ENCODE measurements at regions not wholly inside any gene's neighbourhood (a gene's known extent, or its start where the extent isn't known, plus 50 kb on each side); places are given as distances from the start of the nearest gene placed in this dataset.

GRCh38 chrX:63993936-63994335, 208.9 kb upstream of the ARHGEF9 start:
- DNase-seq, result peak; percentile 48

DNA sequence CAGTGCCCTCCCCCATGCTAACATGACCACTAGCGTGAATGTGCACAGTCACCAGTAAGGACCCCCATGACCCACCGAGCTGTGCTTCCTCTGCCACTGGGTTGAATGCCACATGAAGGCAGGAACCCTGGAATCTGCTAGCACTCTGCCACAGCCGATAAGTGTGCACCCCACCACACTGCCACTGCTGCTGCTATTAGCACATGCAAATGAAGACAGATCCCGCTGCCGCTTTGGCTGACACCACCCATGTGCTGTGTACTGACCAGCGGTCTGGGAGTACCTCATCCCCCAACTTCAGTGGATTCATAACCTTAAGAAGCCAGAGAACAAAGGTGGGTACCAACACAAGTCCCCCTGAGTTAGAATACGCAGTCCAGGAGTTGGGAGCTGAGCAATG, 200.9 kb upstream of the ARHGEF9 start:
- DNase-seq, result no peak

DNA sequence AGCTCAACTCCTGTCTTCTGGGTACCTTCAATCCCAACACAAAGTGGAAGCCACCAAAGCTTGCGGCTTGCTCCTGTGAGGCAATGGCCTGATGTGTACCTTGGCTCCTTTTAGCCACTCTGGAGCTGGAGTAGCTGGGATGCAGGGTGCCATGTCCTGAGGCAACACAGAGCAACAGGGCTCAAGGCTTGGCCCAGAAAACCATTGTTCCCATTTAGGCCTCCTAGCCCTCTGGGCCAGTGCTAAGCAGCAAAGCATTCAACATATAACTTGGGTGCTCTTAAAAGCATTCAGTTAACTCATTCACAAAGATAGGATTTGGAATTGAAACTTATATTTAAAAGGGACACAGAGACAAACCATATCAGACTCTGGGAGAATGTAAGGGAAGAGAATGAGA, 194.5 kb upstream of the ARHGEF9 start:
- no peak for DNase-seq

DNA sequence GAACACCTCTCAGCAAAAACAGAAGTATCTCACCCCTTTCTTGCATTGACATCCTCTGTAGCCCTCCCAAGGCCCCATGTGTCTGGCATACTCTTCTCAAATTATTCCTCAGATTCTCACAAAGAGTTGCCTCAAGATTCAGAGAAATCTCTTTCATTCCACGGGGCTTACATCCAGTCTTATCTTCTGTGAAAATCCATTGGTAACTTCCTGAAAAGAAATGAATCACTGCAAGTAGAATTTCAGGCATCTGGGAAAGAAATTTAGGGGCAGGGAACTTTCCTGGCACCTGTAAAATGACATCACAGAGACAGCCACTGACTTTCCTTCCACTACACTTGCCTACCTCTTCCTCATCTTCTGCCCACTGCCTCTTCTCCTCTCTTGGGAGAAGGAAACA, 182.5 kb upstream of the ARHGEF9 start:
- no peak for DNase-seq

DNA sequence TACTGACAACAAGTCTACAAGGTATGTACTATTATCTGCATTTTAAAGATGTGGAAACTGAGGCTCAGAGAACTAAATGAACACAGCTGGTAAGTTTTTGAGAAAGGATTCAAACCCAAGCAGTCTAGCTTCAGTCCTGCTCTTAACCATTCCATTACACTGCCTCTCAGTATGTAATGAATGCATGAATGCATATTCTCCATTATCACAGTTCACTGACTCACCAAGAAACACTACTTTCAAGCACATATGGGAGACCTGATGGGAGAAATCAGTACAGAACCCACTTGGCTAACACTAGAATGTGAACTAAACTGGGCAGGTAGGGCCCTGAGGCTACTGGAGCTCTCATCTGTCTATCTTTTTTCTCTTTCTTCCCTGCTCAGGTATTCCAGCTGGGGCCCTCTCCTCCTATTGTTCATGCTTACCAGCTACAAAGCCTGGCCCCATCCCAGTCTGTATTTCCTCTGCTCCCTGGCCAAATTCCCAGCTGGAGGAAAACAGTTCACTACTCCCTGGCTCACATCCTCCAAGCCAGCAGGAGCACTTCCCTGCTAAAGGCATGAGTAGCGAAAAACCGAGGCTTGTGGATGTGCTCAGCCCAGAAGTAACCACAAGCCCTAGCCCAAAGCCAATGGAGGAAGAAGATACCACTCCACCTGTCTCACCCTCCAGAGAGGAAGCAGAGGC, 178.2 kb upstream of the ARHGEF9 start:
- no peak for DNase-seq

DNA sequence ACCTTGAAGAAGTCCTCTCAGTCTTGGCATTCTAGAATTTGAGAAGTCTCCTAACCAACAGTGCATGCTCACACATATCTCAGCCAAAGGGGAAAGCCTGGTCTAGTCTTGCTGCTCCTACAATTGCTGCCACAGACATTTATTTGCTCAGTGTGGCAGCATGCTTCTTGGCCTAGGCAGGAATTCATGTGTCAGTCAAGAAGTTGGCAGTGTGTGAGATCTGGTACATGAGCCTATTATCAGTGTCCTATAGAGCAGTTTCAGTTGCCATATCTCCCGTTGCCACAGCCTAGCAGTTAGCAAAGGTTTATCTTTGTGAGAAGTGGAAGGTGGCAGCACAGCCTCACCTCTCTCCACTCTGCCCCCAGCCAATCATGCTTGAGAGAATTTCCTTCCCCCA, 176.9 kb upstream of the ARHGEF9 start:
- no peak for DNase-seq

DNA sequence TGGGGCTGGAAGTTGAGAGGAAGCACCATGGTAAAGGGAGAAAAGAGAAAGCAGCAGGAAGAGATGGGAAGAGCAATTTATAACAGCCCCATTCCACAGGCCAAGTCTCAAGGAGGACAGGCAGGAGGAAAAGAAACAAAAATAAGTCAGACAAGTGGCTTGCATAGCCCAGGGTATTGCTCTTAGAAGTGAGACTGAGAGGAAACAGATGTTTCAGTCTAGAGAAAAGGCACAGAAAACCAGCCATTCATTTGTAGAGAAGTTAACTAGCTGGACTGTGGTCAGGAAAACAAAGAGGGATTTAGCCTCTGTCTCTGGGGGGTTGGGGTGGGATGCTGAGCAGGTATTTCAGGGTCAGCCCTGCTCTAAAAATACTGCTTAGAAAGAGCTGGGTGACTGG, 175.0 kb upstream of the ARHGEF9 start:
- DNase-seq, result no peak

GRCh38 chrX:63958134-63958865, 173.3 kb upstream of the ARHGEF9 start:
- DNase-seq, result no peak

DNA sequence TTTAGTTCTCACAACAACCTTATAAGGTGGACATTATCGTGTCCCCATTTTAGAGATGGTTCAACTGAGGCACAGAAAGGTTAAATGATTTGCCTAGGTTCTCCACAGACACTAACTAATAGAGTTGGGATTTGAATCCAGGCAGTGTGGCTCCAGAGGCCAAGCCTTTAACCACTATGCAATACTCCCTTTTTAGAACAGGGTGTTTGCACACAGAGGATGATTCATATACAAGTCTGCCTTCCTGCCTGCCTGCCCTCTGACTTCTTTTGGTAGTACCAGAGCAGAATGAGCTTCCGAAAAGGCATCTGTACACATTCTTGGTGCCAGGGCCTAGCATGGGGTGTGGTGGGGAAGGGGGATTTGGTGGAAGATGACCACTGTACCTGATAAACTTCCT, 150.8 kb upstream of the ARHGEF9 start:
- no peak for DNase-seq

GRCh38 chrX:63934791-63935190, 149.8 kb upstream of the ARHGEF9 start:
- no peak for DNase-seq

DNA sequence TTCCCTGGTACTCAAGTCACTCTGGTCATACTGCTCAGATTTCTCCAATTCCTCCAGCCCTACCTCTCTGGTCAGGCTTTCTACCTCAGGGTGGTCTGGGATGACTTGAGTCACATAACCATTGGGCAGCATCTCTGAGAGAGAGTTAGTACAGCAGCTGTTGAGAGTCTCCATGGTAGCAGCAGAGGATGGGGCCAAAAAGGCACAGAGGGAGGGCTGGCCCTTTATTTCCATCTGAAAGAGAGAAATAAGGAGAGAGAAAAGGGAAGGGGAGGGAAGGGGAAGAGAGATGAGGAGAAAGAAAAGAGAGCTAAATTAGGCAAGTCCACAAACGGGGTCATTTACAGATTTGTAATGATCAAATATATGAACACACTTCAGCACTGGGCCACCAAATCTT, 149.1 kb upstream of the ARHGEF9 start:
- no peak for DNase-seq

DNA sequence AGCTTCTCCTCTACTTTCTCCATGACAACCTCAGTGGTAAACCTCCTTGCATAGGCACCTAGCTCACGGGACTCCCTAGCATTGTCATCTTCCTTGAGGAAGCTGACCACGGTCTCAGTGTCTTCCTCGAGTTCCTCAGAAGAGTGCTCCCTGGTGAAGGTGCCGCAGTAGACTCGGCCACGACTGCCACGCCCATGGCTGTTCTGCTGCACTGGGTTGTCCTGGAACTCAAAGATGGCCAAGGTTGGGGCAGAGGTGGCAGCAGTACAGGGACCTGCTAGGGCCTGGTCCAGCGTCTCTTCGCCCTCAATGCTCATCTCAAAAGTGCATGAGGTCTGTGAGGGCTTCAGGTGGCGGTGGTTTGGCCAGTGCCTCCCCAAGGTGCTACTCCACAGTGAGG, 147.9 kb upstream of the ARHGEF9 start:
- no peak for DNase-seq

- no peak for DNase-seq
These were observed 147.0 kb upstream of the ARHGEF9 start for GRCh38 chrX:63932006-63932405.

DNA sequence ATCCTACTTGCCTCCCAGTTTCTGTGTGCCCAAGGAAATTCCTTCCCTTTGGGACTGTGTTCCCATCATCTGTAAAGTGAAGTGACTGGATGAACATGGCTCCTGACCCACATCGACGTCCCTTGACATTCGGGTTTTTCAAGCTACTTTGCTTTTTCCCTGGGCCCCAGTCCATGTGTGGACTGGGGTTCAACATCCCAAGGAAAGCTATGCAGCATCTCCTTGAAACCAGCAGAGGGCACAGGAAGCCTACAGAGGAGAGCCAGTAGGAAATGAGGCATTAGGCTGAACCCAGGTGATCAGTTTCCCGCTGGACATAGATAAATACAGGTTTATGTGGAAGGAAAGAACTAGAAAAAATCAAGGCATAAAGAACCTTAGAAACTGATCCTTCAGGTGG, 145.1 kb upstream of the ARHGEF9 start:
- DNase-seq, result no peak

DNA sequence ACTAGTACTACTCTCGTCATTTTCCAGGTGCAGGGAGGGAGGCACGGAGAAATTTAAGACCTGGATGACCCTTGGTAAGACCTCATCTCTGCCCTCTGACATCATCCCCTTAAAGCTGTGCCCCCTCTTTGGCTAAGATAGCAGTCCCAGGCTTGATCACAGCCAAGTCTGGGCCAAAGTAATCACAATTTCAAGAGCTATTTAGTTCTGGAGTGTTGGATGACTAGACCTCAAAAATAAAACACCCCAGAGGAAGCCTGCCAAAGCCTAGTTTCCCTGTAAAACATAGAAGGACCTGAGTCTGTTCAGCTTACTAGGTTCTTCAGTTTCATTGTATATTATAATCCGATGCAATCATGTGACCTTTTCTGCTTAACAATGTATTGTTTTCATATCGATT, 144.6 kb upstream of the ARHGEF9 start:
- DNase-seq, result no peak

- DNase-seq, result no peak
These were observed 142.8 kb upstream of the ARHGEF9 start for GRCh38 chrX:63927848-63928247.

GRCh38 chrX:63922221-63922620, 137.2 kb upstream of the ARHGEF9 start:
- no peak for DNase-seq

- DNase-seq, result no peak
These were observed 135.9 kb upstream of the ARHGEF9 start for GRCh38 chrX:63920875-63921274.

DNA sequence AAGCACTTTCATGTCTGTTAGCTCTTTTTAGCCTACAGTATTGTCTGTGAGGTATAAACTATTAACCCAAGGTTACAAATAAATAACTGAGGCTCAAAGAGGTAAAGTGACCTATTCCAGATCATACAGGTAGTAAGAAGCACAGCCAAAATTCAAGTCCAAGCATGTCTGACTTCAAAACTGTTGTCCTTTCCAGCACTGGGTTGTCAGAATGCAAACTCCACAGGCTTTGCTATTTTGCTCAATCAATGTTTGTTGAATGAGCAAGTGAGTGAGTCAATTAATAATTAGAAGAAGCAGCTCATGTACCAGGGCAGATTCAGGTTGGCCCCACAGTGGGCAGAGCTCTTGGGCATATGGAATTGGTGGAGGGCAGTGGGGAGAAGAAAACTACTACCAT, 134.1 kb upstream of the ARHGEF9 start:
- no peak for DNase-seq

DNA sequence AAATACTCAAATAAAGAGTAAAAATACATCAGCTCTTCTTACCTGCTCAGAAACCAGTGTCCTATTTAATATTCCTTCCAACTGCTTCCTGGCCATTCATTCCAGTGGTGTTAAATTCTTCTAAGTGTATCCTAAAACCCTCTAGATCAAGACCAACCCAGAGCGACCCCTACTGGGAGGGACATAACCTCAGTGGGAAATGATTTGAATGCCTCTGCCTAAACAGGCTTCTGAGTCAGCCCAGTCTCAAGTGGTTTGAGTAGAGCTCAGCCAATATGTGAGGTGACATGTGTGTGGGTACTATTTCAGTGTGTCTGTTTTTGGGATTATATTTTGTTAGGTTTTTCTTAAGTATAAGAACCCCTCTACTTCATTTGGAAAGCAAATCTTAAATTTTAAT, 133.6 kb upstream of the ARHGEF9 start:
- no peak for DNase-seq

DNA sequence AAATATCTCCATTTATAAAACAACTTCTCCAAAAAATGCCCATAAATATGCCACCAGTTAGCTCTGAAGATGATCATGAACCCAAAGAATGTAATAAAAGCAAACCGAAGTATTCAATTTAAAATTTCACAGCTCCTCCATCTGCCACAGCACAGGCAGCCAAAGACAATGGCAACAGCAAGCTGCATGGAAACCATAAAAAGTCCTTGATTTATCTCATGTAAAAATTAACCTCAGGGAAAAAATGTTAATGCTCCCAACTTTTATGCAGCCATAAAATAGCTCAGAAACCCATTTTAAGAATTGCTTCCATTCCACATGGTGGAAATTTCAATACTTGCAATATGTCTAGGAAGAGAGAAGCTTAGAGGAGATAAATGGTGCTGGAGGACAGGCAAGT, 132.3 kb upstream of the ARHGEF9 start:
- no peak for DNase-seq

GRCh38 chrX:63913719-63914118, 128.7 kb upstream of the ARHGEF9 start:
- DNase-seq, result no peak

DNA sequence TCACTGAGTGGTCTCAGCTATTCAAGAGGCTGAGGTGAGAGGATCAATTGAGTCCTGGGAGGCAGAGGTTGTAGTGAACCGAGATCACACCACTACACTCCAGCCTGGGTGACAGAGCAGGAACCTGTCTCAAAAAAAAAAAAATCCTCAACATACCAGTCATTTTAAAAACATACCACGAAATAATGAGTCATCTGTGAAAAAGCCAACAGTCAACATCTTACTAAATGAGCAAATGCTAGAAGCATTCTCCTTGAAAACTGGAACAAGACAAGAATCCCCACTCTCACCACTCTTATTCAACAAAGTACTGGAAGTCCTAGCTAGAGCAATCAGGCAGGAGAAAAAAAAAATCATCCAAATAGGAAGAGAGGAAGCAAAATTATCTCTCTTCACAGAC, 104.0 kb upstream of the ARHGEF9 start:
- DNase-seq, result no peak

DNA sequence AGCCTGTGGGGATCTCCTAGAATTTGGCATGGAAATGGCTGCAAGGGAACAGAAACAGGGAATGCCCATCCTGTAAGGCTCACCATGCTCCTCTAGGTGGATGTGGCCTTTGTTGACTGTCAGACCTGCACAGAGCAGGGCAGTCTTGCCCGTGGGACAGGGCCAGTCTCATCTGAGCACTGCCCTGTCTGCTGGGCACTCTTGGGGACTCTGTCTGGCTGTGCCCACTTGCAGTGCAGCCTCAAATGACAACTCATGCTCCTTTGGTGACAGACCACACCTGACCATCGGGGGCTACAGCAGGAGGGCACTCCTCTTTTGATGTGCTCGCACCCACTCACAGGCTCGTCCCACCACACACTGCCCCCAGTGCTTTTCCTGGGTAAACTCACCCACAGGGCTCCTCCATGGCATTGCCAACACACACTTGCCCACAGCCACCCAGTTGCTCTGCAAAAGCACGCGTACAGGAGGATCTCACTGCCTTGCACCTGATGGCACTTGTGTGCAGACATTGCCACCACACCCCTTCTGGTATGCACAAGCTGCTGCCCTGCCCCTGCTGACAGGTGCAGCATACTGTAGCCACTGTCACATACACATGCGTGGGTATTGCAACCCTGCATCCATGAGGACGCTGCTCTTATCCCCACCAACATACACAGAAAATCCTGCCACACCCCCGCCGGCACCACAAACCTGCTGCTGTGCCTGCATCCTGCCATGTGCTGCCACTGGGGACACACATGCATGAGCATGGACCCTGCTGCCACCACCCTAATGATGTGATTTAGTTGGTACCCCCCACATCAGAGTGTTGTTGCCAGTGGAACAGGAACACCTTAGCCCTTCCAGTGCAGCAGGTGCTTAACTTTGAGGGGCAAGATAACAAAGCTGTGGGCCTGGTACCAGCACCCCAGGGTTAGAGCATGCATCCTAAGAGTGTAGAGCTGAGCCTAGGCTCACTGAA, 100.1 kb upstream of the ARHGEF9 start:
- DNase-seq, result no peak
